ENCODE measurements at regions not wholly inside any gene's neighbourhood (a gene's known extent, or its start where the extent isn't known, plus 50 kb on each side); places are given as distances from the start of the nearest gene placed in this dataset.

DNA sequence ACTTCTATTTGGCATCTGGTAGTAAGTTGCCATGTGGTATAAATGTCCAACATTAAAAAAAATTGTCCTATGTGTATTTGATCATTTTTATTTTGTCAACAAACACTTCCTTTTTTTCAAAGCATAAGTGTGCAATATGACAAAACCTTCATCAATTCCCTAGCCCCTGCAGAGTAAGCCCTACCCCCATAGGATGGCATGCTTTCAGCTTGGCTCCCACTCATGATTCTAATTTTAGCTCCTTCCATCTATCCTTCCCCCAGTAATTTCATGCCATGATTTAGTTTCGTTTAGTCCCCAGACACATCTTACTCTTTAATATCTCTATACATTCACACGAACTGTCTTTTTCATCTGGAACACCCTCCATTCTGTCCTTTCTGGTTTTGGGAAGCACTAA is 250.6 kb upstream of the RAG2 start:
- intact Hi-C loops (cut with DNase I; ENCODE audit: low total_unique reads), result no loop called here
- peak in 1 of 2 donors; percentile 8 for DNase-seq
- no peaks in the 10 kb centered on the region for H3K36me3 ChIP-seq
- no peaks in the 10 kb centered on the region for H3K9me3 ChIP-seq
- 42 to 66% (median 64%) methylated on average over 2 of the region's 2 CpGs for WGBS, 5 donors
- H3K27me3 ChIP-seq, result no peaks in the 10 kb centered on the region
- TF ChIP-seq EP300 (IDR thresholded peaks at IDR 0.05) (no peak), POLR2AphosphoS5 (IDR thresholded peaks at IDR 0.05) (no peak), CTCF (IDR thresholded peaks at IDR 0.05) (no peak), POLR2A (IDR thresholded peaks at IDR 0.05) (no peak)
- no peak overlapping the region for H3K4me3 ChIP-seq
- H3K4me1 ChIP-seq, result no peaks in the 10 kb centered on the region
- no peak overlapping the region for H3K27ac ChIP-seq

- Histone ChIP-seq H3K36me3 (no peaks in the 10 kb centered on the region), H3K27me3 (peaks cover 0 to 6% (median 0%) of the 10 kb centered on the region in 3 donors), H3K27ac (no peak overlapping the region), H3K9me3 (peaks cover 0 to 7% (median 0%) of the 10 kb centered on the region in 4 donors), H3K4me3 (no peak overlapping the region), H3K4me1 (no peaks in the 10 kb centered on the region)
- intact Hi-C loops (cut with DNase I; ENCODE audit: low total_unique reads), result no loop called here
- TF ChIP-seq POLR2AphosphoS5 (IDR thresholded peaks at IDR 0.05) (no peak), EP300 (IDR thresholded peaks at IDR 0.05) (no peak), CTCF (IDR thresholded peaks at IDR 0.05) (no peak), POLR2A (IDR thresholded peaks at IDR 0.05) (no peak)
- DNase-seq, result no peak
- WGBS, 5 donors, result 76 to 100% (median 85%) methylated on average over 2 of the region's 2 CpGs
Observed at GRCh38 chr11:36840378-36840777, 242.3 kb upstream of the RAG2 start.

DNA sequence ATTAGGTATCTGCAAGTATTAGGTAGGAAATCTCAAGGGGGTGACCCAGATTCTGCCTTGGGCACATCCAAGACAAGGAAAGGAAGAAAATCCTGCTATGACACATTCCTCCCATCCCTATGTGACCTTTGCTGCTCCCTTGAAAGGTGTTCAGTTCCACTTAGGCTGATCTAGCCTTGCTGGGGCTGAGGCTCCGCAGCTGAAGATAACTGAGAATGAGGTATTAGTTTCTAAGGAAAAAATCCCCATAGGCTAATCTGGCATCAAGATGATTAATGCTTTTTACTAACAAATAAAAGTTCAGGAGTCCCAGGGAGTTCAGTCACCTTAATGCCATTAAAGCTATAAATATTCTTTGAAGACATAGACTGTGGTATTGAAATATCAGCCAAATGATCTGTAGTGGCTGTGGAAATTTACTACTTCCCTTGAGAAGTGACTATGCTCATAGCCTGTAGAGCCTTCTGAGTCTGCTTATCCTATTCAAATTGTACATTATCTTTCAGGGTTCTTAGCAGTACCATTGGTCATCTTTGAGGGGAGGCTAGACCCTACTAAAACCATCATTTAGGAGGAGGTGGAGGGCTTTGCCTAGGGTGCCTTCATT is 239.9 kb upstream of the RAG2 start:
- WGBS, 5 donors, result 53 to 76% (median 72%) methylated on average over 1 of the region's 1 CpG
- Histone ChIP-seq H3K9me3 (peaks cover 0 to 7% (median 0%) of the 10 kb centered on the region in 4 donors), H3K27ac (no peak overlapping the region), H3K27me3 (peaks cover 0 to 6% (median 0%) of the 10 kb centered on the region in 3 donors), H3K4me1 (no peaks in the 10 kb centered on the region), H3K4me3 (no peak overlapping the region), H3K36me3 (no peaks in the 10 kb centered on the region)
- TF ChIP-seq POLR2AphosphoS5 (IDR thresholded peaks at IDR 0.05) (no peak), CTCF (IDR thresholded peaks at IDR 0.05) (no peak), POLR2A (IDR thresholded peaks at IDR 0.05) (no peak), EP300 (IDR thresholded peaks at IDR 0.05) (no peak)
- intact Hi-C loops (cut with DNase I; ENCODE audit: low total_unique reads), result no loop called here
- no peak for DNase-seq

DNA sequence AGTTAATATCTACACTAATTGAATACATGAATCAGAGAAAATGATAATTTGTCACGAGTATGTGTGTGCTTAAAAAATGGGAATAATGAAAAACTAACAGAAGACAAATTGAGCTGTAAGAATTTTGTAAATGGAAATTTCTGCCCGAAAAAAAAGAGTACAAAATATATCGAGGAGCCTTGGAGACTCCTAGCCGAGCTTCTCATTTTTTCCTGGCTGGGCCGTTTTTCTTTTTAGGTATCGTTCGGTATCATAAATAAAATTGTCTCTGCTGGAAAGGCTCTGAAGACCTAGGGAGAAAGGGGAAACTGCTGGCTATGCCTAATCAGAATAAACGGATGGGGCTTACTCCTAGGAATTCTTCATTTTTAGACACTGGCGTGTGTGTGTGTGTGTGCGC is 227.2 kb upstream of the RAG2 start:
- no peaks in the 10 kb centered on the region for H3K27me3 ChIP-seq
- TF ChIP-seq EP300 (IDR thresholded peaks at IDR 0.05) (no peak), CTCF (IDR thresholded peaks at IDR 0.05) (no peak), POLR2AphosphoS5 (IDR thresholded peaks at IDR 0.05) (no peak), POLR2A (IDR thresholded peaks at IDR 0.05) (no peak)
- H3K36me3 ChIP-seq, result no peaks in the 10 kb centered on the region
- H3K4me1 ChIP-seq, result no peaks in the 10 kb centered on the region
- no peak overlapping the region for H3K27ac ChIP-seq
- no peaks in the 10 kb centered on the region for H3K9me3 ChIP-seq
- DNase-seq, result no peak
- WGBS, 5 donors, result 81 to 88% (median 85%) methylated on average over 10 of the region's 10 CpGs
- H3K4me3 ChIP-seq, result no peak overlapping the region
- intact Hi-C loops (cut with DNase I; ENCODE audit: low total_unique reads), result no loop called here

All from stomach (tissue), 8 donors.